Gastroesophageal sphincter (tissue), 3 donors: ENCODE measurements at regions not wholly inside any gene's neighbourhood (a gene's known extent, or its start where the extent isn't known, plus 50 kb on each side); places are given as distances from the start of the nearest gene placed in this dataset.

Experiments used
- EP300 ChIP-seq: sonication (generic); formaldehyde crosslinking; IDR thresholded peaks from one replicate; pipeline ENCODE4 v1.6.1; 2017; ENCODE audit warnings: antibody characterized with exemption, mild to moderate bottlenecking
- POLR2A ChIP-seq, 2 donors: fragments of 450-650 bp; IDR thresholded peaks; one replicate each; pipeline ENCODE4 v1.6.1; 2017; ENCODE audit warnings: antibody characterized with exemption in 2 of 2, mild to moderate bottlenecking in 2 of 2, moderate library complexity in 1 of 2
- POLR2AphosphoS5 ChIP-seq: sonication (generic); formaldehyde crosslinking; IDR thresholded peaks from one replicate; pipeline ENCODE4 v1.6.1; 2017; ENCODE audit warnings: antibody characterized with exemption
- TF ChIP-seq, protein P1 (sequence below), 4 experiments: fragments of 200-600 bp in 2 of 4; fragments of 450-650 bp in 2 of 4; sonication (generic) in 1 of 4; IDR thresholded peaks; one replicate each; pipeline ENCODE4 v1.5.1; 2017 to 2019; ENCODE audit warnings: antibody characterized with exemption in 4 of 4, mild to moderate bottlenecking in 2 of 4, moderate library complexity in 2 of 4

DNA sequence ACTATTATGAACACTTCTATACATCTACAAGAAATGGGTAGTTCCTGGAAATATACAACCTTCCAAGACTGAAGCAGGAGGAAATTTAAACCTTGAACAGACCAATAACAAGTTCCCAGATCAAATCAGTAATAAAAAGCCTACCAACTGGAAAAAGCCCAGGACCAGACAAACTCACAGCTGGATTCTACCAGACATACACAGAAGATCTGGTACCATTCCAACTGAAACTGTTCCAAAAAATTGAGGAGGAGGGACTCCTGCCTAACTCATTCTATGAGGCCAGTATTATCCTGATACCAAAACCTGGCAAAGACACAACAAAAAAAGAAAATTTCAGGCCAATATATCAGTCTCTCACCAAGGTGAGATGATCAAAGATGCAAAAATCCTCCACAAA is 189.4 kb downstream of the RPS29 start:
- TF ChIP-seq, protein P1, sequence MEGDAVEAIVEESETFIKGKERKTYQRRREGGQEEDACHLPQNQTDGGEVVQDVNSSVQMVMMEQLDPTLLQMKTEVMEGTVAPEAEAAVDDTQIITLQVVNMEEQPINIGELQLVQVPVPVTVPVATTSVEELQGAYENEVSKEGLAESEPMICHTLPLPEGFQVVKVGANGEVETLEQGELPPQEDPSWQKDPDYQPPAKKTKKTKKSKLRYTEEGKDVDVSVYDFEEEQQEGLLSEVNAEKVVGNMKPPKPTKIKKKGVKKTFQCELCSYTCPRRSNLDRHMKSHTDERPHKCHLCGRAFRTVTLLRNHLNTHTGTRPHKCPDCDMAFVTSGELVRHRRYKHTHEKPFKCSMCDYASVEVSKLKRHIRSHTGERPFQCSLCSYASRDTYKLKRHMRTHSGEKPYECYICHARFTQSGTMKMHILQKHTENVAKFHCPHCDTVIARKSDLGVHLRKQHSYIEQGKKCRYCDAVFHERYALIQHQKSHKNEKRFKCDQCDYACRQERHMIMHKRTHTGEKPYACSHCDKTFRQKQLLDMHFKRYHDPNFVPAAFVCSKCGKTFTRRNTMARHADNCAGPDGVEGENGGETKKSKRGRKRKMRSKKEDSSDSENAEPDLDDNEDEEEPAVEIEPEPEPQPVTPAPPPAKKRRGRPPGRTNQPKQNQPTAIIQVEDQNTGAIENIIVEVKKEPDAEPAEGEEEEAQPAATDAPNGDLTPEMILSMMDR (IDR thresholded peaks at IDR 0.05): no peak
- TF ChIP-seq POLR2A (IDR thresholded peaks at IDR 0.05) (no peak), POLR2AphosphoS5 (no peak), EP300 (no peak)
